Caco-2 (cell line): ENCODE measurements at regions not wholly inside any gene's neighbourhood (a gene's known extent, or its start where the extent isn't known, plus 50 kb on each side); places are given as distances from the start of the nearest gene placed in this dataset.

Experiments used
- BruUV-seq: library from RNA; stranded (reverse); fragments of 400-500 nt; replicated peaks from 2 replicates; lab custom pipeline; 2021; lab: Mats Ljungman, UMichigan
- CTCF ChIA-PET: fragments of 300-600 bp; sonication (Branson Sonifier 250); formaldehyde crosslinking; loops from one replicate; lab custom pipeline; 2022; ENCODE audit warnings: antibody characterized with exemption; lab: Charles Lee
- POLR2A ChIA-PET: fragments of 300-600 bp; sonication (Branson Sonifier 250); formaldehyde crosslinking; loops from one replicate; lab custom pipeline; 2022; ENCODE audit warnings: antibody characterized with exemption; lab: Charles Lee
- DNase-seq, 2 experiments: peaks; one replicate each; pipeline versions ENCODE4 v3.0.0 to v3.0.0-alpha.2; 2020 to 2022
- H3K27me3 ChIP-seq: replicated peaks from 2 replicates; pipeline ENCODE4 v1.6.0; 2011; ENCODE audit warnings: low read length; ENCODE audit not compliant: control insufficient read depth, insufficient read depth
- H3K36me3 ChIP-seq: 2 replicates; pipeline ENCODE4 v1.5.1; 2011; ENCODE audit warnings: low read length; ENCODE audit not compliant: control insufficient read depth, insufficient read depth
- H3K4me1 ChIP-seq: fragments of 250-450 bp; sonication (Bioruptor Pico); 2 replicates; pipeline ENCODE4 v1.5.1; 2020; ENCODE audit warnings: mild to moderate bottlenecking
- H3K4me3 ChIP-seq: 2 replicates; pipeline ENCODE4 v1.5.1; 2011; ENCODE audit warnings: low read depth, mild to moderate bottlenecking, control low read depth, low read length
- H3K9me3 ChIP-seq: fragments of 250-450 bp; sonication (Bioruptor Pico); 2 replicates; pipeline ENCODE4 v1.5.1; 2020; ENCODE audit warnings: mild to moderate bottlenecking, moderate library complexity
- H3K27ac Mint-ChIP-seq: one replicate; pipeline ENCODE4 v1.8.0; 2022; ENCODE audit warnings: mixed read lengths; ENCODE audit not compliant: unreplicated experiment
- H3K27me3 Mint-ChIP-seq: one replicate; pipeline ENCODE4 v1.8.0; 2022; ENCODE audit warnings: mixed read lengths; ENCODE audit not compliant: insufficient read depth, unreplicated experiment
- H3K36me3 Mint-ChIP-seq: one replicate; pipeline ENCODE4 v1.8.0; 2022; ENCODE audit warnings: mild to moderate bottlenecking, mixed read lengths; ENCODE audit not compliant: insufficient read depth, unreplicated experiment
- H3K4me1 Mint-ChIP-seq: one replicate; pipeline ENCODE4 v1.8.0; 2022; ENCODE audit warnings: low read depth, mixed read lengths; ENCODE audit not compliant: unreplicated experiment
- H3K4me3 Mint-ChIP-seq: one replicate; pipeline ENCODE4 v1.8.0; 2022; ENCODE audit warnings: mild to moderate bottlenecking, moderate library complexity, mixed read lengths; ENCODE audit not compliant: unreplicated experiment
- H3K9me3 Mint-ChIP-seq: one replicate; pipeline ENCODE4 v1.8.0; 2022; ENCODE audit warnings: mixed read lengths; ENCODE audit not compliant: unreplicated experiment
- intact Hi-C: fragments of 100-400 bp; cut with micrococcal nuclease; formaldehyde crosslinking; loops from one replicate; pipeline ENCODE4 v1.10.0; 2022; ENCODE audit not compliant: unreplicated experiment
- TF ChIP-seq, protein P1 (sequence below), 2 experiments: fragments of 200-600 bp in 1 of 2; IDR thresholded peaks; 1 replicate in 1 of 2; 2 replicates in 1 of 2; pipeline versions ENCODE4 v1.5.1 to v1.8.0; 2011 to 2022; ENCODE audit warnings: antibody characterized with exemption in 1 of 2, control low read depth in 1 of 2, inconsistent platforms in 1 of 2, low read depth in 1 of 2, low read length in 1 of 2, mild to moderate bottlenecking in 1 of 2, moderate library complexity in 1 of 2; ENCODE audit not compliant: insufficient read depth in 1 of 2, severe bottlenecking in 1 of 2, unreplicated experiment in 1 of 2

DNA sequence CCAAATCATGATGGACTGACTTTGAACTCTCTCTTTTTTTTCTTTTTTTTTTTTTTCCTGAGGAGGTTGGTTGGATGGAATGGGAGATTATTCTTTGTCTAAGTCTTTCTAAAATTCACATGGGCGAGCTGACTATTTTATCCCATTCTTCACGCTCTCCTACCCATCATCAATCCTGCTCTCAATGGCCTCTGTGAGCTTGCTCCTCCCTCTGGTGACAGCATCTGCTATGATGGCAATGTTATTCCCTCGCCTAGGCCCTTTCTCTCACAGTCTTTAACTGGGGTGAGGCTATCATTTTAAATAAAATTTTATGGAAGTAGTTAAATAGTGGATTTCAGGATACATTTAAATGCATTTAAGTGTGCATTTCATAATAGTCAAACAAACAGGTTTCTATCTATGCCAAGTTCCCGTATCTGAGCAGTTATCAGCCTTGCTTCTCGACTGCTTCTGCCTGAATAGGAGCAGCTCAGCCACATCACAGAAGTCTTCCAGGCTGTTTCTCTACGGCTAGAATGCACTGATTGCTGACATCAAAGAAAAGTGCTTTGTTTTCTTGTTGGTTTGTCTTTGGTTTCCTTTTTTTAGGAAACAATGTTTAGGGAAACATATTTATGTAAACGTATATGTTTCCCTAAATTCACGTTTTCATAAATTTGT lies 2233.8 kb downstream of the MAT2B start:
- CTCF ChIA-PET = no interaction called here
- POLR2A ChIA-PET = no interaction called here

DNA sequence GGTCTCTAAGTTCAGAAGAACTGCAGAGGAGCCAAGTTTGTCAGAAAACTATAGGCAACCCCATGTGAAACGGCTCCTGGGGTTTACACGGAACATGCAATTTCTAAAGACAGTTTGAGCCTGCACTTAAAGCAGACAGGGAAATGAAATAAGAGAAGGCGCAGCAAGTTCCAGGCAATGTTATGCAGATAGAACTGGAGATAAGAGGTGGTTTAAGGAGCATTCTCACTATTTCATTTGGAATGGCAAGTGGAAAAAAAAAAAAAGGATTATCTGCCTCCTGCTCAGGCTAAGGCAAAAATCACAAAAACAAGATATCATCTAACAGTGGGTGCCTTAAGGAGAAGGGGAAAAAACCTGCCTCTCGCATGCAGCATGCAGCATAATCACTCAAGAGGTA lies 2252.4 kb downstream of the MAT2B start:
- H3K36me3 Mint-ChIP-seq = no peaks in the 10 kb centered on the region
- no peaks in the 10 kb centered on the region for H3K4me1 Mint-ChIP-seq
- Histone ChIP-seq H3K4me3 (no peak overlapping the region), H3K4me1 (no peaks in the 10 kb centered on the region), H3K9me3 (no peaks in the 10 kb centered on the region), H3K36me3 (no peaks in the 10 kb centered on the region), H3K27me3 (no peaks in the 10 kb centered on the region)
- no peaks in the 10 kb centered on the region for H3K9me3 Mint-ChIP-seq
- no peak overlapping the region for H3K4me3 Mint-ChIP-seq
- CTCF ChIA-PET = no interaction called here
- TF ChIP-seq, protein P1, sequence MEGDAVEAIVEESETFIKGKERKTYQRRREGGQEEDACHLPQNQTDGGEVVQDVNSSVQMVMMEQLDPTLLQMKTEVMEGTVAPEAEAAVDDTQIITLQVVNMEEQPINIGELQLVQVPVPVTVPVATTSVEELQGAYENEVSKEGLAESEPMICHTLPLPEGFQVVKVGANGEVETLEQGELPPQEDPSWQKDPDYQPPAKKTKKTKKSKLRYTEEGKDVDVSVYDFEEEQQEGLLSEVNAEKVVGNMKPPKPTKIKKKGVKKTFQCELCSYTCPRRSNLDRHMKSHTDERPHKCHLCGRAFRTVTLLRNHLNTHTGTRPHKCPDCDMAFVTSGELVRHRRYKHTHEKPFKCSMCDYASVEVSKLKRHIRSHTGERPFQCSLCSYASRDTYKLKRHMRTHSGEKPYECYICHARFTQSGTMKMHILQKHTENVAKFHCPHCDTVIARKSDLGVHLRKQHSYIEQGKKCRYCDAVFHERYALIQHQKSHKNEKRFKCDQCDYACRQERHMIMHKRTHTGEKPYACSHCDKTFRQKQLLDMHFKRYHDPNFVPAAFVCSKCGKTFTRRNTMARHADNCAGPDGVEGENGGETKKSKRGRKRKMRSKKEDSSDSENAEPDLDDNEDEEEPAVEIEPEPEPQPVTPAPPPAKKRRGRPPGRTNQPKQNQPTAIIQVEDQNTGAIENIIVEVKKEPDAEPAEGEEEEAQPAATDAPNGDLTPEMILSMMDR (IDR thresholded peaks at IDR 0.05; ENCODE audit: insufficient read depth in 1 of 2, low read depth in 1 of 2, low read length in 1 of 2, severe bottlenecking in 1 of 2, unreplicated experiment in 1 of 2) = no peak
- peaks cover 14% of the 10 kb centered on the region for H3K27me3 Mint-ChIP-seq
- intact Hi-C loops = no loop called here
- POLR2A ChIA-PET = no interaction called here
- no peak overlapping the region for H3K27ac Mint-ChIP-seq
- no TSS peak for BruUV-seq
- no peak for DNase-seq

More for the DNA sequence above, 2233.8 kb downstream of the MAT2B start:
- Mint-ChIP-seq H3K4me3 (no peak overlapping the region), H3K27me3 (no peaks in the 10 kb centered on the region), H3K27ac (no peak overlapping the region), H3K36me3 (no peaks in the 10 kb centered on the region), H3K9me3 (no peaks in the 10 kb centered on the region), H3K4me1 (no peaks in the 10 kb centered on the region)
- no peak overlapping the region for H3K4me3 ChIP-seq
- no peaks in the 10 kb centered on the region for H3K9me3 ChIP-seq
- no peaks in the 10 kb centered on the region for H3K4me1 ChIP-seq
- H3K36me3 ChIP-seq = no peaks in the 10 kb centered on the region
- H3K27me3 ChIP-seq = no peaks in the 10 kb centered on the region
- TF ChIP-seq, protein P1 (IDR thresholded peaks at IDR 0.05; ENCODE audit: insufficient read depth in 1 of 2, low read depth in 1 of 2, low read length in 1 of 2, severe bottlenecking in 1 of 2, unreplicated experiment in 1 of 2) = no peak
- BruUV-seq = no TSS peak
- intact Hi-C loops = no loop called here
- no peak for DNase-seq

- intact Hi-C loops = no loop called here
- peaks cover 4% of the 10 kb centered on the region for H3K27me3 Mint-ChIP-seq
- no peak for DNase-seq
- no peaks in the 10 kb centered on the region for H3K36me3 ChIP-seq
- no TSS peak for BruUV-seq
- no peak overlapping the region for H3K4me3 Mint-ChIP-seq
- no peaks in the 10 kb centered on the region for H3K9me3 Mint-ChIP-seq
- POLR2A ChIA-PET = no interaction called here
- H3K4me3 ChIP-seq = no peak overlapping the region
- TF ChIP-seq, protein P1 (IDR thresholded peaks at IDR 0.05; ENCODE audit: insufficient read depth in 1 of 2, low read depth in 1 of 2, low read length in 1 of 2, severe bottlenecking in 1 of 2, unreplicated experiment in 1 of 2) = no peak
- no peak overlapping the region for H3K27ac Mint-ChIP-seq
- no peaks in the 10 kb centered on the region for H3K36me3 Mint-ChIP-seq
- H3K9me3 ChIP-seq = no peaks in the 10 kb centered on the region
- CTCF ChIA-PET = no interaction called here
- H3K4me1 Mint-ChIP-seq = no peaks in the 10 kb centered on the region
- H3K4me1 ChIP-seq = no peaks in the 10 kb centered on the region
- no peaks in the 10 kb centered on the region for H3K27me3 ChIP-seq
Observed at GRCh38 chr5:165775111-165775510, 2269.7 kb downstream of the MAT2B start.
